ENCODE measurements at regions not wholly inside any gene's neighbourhood (a gene's known extent, or its start where the extent isn't known, plus 50 kb on each side); places are given as distances from the start of the nearest gene placed in this dataset.

DNA sequence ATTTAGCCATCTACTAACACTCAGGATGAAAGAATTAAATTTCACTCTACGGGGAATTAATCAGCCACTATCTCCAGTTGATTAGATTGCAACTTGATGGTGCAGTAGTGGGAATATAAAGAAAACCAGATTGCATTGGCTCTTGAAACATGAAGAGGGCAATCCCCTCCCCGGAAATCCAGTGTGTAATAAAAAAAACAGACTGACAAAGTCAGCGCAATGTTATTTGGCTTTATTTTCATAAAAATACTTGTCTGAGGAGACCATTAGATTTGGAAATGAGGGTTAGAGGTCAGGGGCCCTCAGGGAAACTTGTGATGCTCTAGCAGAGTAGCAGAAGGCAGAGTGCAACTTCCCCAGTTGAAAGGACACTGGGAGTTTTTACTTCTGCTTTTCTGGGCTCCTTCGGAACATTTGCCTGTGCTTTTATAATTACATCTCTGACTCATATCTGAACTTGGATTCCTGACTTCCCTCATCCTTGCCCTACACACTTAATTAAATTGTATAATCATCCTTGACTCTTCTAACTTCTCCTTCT, 326.8 kb downstream of the TUSC7 start:
- TF ChIP-seq, protein P1, sequence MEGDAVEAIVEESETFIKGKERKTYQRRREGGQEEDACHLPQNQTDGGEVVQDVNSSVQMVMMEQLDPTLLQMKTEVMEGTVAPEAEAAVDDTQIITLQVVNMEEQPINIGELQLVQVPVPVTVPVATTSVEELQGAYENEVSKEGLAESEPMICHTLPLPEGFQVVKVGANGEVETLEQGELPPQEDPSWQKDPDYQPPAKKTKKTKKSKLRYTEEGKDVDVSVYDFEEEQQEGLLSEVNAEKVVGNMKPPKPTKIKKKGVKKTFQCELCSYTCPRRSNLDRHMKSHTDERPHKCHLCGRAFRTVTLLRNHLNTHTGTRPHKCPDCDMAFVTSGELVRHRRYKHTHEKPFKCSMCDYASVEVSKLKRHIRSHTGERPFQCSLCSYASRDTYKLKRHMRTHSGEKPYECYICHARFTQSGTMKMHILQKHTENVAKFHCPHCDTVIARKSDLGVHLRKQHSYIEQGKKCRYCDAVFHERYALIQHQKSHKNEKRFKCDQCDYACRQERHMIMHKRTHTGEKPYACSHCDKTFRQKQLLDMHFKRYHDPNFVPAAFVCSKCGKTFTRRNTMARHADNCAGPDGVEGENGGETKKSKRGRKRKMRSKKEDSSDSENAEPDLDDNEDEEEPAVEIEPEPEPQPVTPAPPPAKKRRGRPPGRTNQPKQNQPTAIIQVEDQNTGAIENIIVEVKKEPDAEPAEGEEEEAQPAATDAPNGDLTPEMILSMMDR (IDR thresholded peaks at IDR 0.05; ENCODE audit: low read depth, low read length) = no peak
- no peak for TF ChIP-seq EZH2phosphoT487 (IDR thresholded peaks at IDR 0.05; ENCODE audit: low read depth)

Measured in OCI-LY3 (cell line).